ENCODE measurements at regions not wholly inside any gene's neighbourhood (a gene's known extent, or its start where the extent isn't known, plus 50 kb on each side); places are given as distances from the start of the nearest gene placed in this dataset.

- TF ChIP-seq CTCF (IDR thresholded peaks at IDR 0.05), result no peak
- no peak for TF ChIP-seq POLR2A (IDR thresholded peaks at IDR 0.05)
These were observed 79.3 kb upstream of the VAV3 start for GRCh38 chr1:108044318-108044717.
